ENCODE measurements at regions not wholly inside any gene's neighbourhood (a gene's known extent, or its start where the extent isn't known, plus 50 kb on each side); places are given as distances from the start of the nearest gene placed in this dataset.
"Not testable (repeated sequence)": the region's sequence is repeated elsewhere in the genome, so short reads cannot be mapped to it uniquely, and the experiment has no call there.

- H2AFZ ChIP-seq (ENCODE audit: low read depth, low read length): no peak overlapping the region
- H3K27me3 ChIP-seq (ENCODE audit: insufficient read depth, low read length): peaks cover 12% of the 10 kb centered on the region
- no peak for DNase-seq (ENCODE audit: low read depth)
- no peak overlapping the region for H3K4me3 Mint-ChIP-seq (ENCODE audit: unreplicated experiment)
- TF ChIP-seq EZH2 (IDR thresholded peaks at IDR 0.05; ENCODE audit: insufficient read depth, low read length): no peak
- TF ChIP-seq CTCF (IDR thresholded peaks at IDR 0.05; ENCODE audit: insufficient read depth, low read depth, low read length): no peak
- H3K27me3 Mint-ChIP-seq (ENCODE audit: low read depth, unreplicated experiment): peaks cover 24% of the 10 kb centered on the region
- no peak overlapping the region for H3K27ac ChIP-seq (ENCODE audit: low read depth, low read length)
- H3K9me3 ChIP-seq (ENCODE audit: insufficient read depth, low read depth, low read length): no peaks in the 10 kb centered on the region
- no peak overlapping the region for H3K9ac ChIP-seq (ENCODE audit: low read length)
- no peaks in the 10 kb centered on the region for H3K36me3 ChIP-seq (ENCODE audit: insufficient read depth, low read length)
- H3K9me3 Mint-ChIP-seq (ENCODE audit: unreplicated experiment): no peaks in the 10 kb centered on the region
- no peaks in the 10 kb centered on the region for H3K79me2 ChIP-seq (ENCODE audit: insufficient read depth, low read length)
- H3K27ac Mint-ChIP-seq (ENCODE audit: unreplicated experiment): no peak overlapping the region
- no peak for FAIRE-seq
- H3K4me2 ChIP-seq (ENCODE audit: low read length): no peak overlapping the region
- no peaks in the 10 kb centered on the region for H3K36me3 Mint-ChIP-seq (ENCODE audit: low read depth, unreplicated experiment)
- peaks cover 1% of the 10 kb centered on the region for H3K4me1 Mint-ChIP-seq (ENCODE audit: low read depth, unreplicated experiment)
- H3K4me3 ChIP-seq (ENCODE audit: insufficient read depth, low read depth, low read length): no peak overlapping the region
- peaks cover 4% of the 10 kb centered on the region for H3K4me1 ChIP-seq (ENCODE audit: insufficient read depth, low read length)
- no peaks in the 10 kb centered on the region for H4K20me1 ChIP-seq (ENCODE audit: insufficient read depth, low read length)
These were observed 58.1 kb upstream of the MSMB start for GRCh38 chr10:46104071-46104585.

- H3K36me3 Mint-ChIP-seq (ENCODE audit: low read depth, unreplicated experiment); FAIRE-seq; H3K9ac ChIP-seq (ENCODE audit: low read length); H3K36me3 ChIP-seq (ENCODE audit: insufficient read depth, low read length); H4K20me1 ChIP-seq (ENCODE audit: insufficient read depth, low read length); H3K4me2 ChIP-seq (ENCODE audit: low read length); H3K27ac Mint-ChIP-seq (ENCODE audit: unreplicated experiment); H3K4me1 ChIP-seq (ENCODE audit: insufficient read depth, low read length); H3K4me1 Mint-ChIP-seq (ENCODE audit: low read depth, unreplicated experiment); H3K79me2 ChIP-seq (ENCODE audit: insufficient read depth, low read length); H3K27ac ChIP-seq (ENCODE audit: low read depth, low read length); H2AFZ ChIP-seq (ENCODE audit: low read depth, low read length); DNase-seq (ENCODE audit: low read depth); H3K9me3 Mint-ChIP-seq (ENCODE audit: unreplicated experiment); H3K4me3 ChIP-seq (ENCODE audit: insufficient read depth, low read depth, low read length); H3K9me3 ChIP-seq (ENCODE audit: insufficient read depth, low read depth, low read length): not testable (repeated sequence)
- H3K27me3 ChIP-seq (ENCODE audit: insufficient read depth, low read length): peaks cover 12% of the 10 kb centered on the region
- peak overlapping the region; percentile 80 for H3K4me3 Mint-ChIP-seq (ENCODE audit: unreplicated experiment)
- H3K27me3 Mint-ChIP-seq (ENCODE audit: low read depth, unreplicated experiment): peaks cover 24% of the 10 kb centered on the region
These were observed 59.3 kb upstream of the MSMB start for GRCh38 chr10:46105416-46105815.

GRCh38 chr10:46105856-46106409 is 59.9 kb upstream of the MSMB start:
- not testable (repeated sequence) for H4K20me1 ChIP-seq (ENCODE audit: insufficient read depth, low read length); H3K4me1 ChIP-seq (ENCODE audit: insufficient read depth, low read length); H3K27ac ChIP-seq (ENCODE audit: low read depth, low read length); DNase-seq (ENCODE audit: low read depth); H3K9me3 ChIP-seq (ENCODE audit: insufficient read depth, low read depth, low read length); H3K9me3 Mint-ChIP-seq (ENCODE audit: unreplicated experiment); H3K36me3 ChIP-seq (ENCODE audit: insufficient read depth, low read length); H3K79me2 ChIP-seq (ENCODE audit: insufficient read depth, low read length); FAIRE-seq; H3K36me3 Mint-ChIP-seq (ENCODE audit: low read depth, unreplicated experiment); H3K4me1 Mint-ChIP-seq (ENCODE audit: low read depth, unreplicated experiment); H3K27ac Mint-ChIP-seq (ENCODE audit: unreplicated experiment)
- peak; percentile 7 for TF ChIP-seq EZH2 (IDR thresholded peaks at IDR 0.05; ENCODE audit: insufficient read depth, low read length)
- Mint-ChIP-seq H3K27me3 (ENCODE audit: low read depth, unreplicated experiment) (peaks cover 24% of the 10 kb centered on the region), H3K4me3 (ENCODE audit: unreplicated experiment) (peak overlapping the region; percentile 80)
- Histone ChIP-seq H3K4me3 (ENCODE audit: insufficient read depth, low read depth, low read length) (peak overlapping the region; percentile 43), H2AFZ (ENCODE audit: low read depth, low read length) (peak overlapping the region; percentile 97), H3K9ac (ENCODE audit: low read length) (peak overlapping the region; percentile 54), H3K4me2 (ENCODE audit: low read length) (peak overlapping the region; percentile 90), H3K27me3 (ENCODE audit: insufficient read depth, low read length) (peaks cover 12% of the 10 kb centered on the region)
